T-helper 1 cell treated with Interleukin-12 subunit alpha and Interleukin-12 subunit beta and Interleukin-4 antibody, amounts not matched to agents 30 ng/mL and 1 ng/mL, for 36 hours (primary cell): ENCODE measurements at regions not wholly inside any gene's neighbourhood (a gene's known extent, or its start where the extent isn't known, plus 50 kb on each side); places are given as distances from the start of the nearest gene placed in this dataset.

Experiments
- intact Hi-C: fragments of 100-400 bp; cut with micrococcal nuclease; formaldehyde crosslinking; loops from one replicate; pipeline ENCODE4 v1.15.1; 2024

DNA sequence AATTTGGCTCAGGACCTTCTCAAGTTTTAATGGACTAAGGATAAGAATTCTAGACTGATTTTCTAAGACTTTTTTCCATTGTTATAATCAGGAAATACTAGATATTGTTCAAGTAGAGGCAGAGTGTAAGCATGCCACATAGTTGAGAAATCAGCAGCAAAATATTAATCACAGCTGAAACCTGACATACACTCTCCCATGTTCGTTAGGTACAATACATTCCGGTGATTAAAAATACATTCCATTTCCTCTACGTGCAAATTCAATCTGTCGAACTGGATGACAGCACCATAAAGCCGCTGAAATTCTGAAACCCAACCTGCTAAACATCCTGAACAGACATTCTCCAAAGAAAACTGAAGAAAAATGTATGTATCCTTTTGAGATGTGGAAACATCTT is 587.6 kb upstream of the DIPK2B start:
- intact Hi-C loops: no loop called here

GRCh38 chrX:45784590-45784989 is 583.9 kb upstream of the DIPK2B start:
- intact Hi-C loops: no loop called here

GRCh38 chrX:45783002-45783401 is 582.3 kb upstream of the DIPK2B start:
- intact Hi-C loops: no loop called here

GRCh38 chrX:45781901-45782553 is 581.4 kb upstream of the DIPK2B start:
- intact Hi-C loops: no loop called here

DNA sequence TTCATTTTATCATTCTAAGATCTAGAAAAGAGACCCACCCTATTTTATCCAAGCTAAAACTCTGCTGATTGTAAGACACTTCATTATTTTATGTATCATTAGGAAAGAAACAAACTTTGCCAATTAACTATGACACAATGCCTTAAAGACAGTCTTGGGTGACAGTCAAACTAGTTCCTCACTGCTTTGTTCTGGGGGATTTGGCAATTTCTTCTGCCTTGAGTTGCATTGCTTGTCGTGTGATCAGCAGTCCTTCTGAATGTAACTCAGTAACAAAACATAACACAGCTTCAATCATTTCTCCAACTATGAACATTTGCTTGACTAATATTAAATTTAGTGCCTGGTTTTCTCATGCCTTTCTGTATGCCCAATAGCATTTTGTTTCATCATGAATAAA is 577.9 kb upstream of the DIPK2B start:
- intact Hi-C loops: no loop called here

- intact Hi-C loops: no loop called here
Measured at GRCh38 chrX:45777366-45777765, 576.7 kb upstream of the DIPK2B start.

DNA sequence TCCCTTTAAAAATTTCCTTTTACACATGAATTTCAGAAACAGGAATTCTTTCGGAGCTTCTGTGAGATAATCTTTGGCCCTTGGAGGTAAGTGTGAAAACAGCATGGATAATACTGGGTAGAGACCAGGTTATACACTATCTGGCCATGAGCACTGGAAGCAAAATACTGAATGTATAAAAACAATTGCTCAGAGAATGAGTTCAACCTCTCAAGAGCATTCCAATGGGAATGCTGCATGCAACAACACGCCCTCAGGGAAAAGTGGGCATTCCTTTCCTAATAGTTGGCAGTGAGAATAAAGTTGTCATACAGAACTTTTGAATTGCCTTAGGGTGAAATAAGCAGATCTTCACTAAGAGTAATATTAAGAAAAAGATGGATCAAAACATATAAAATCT is 574.8 kb upstream of the DIPK2B start:
- intact Hi-C loops: no loop called here

- intact Hi-C loops: loop anchor here (5.0 kb wide), 1 partner anchor 698 kb away; no protein-coding TSS in a partner anchor
Measured at GRCh38 chrX:45774961-45775360, 574.3 kb upstream of the DIPK2B start.

- intact Hi-C loops: loop anchor here (5.0 kb wide), 1 partner anchor 696 kb away; no protein-coding TSS in a partner anchor
Measured at GRCh38 chrX:45773572-45773971, 572.9 kb upstream of the DIPK2B start.

GRCh38 chrX:45771560-45772340 is 571.1 kb upstream of the DIPK2B start:
- intact Hi-C loops: loop anchor here (1.0 to 5.0 kb wide), 5 partner anchors 19 to 694 kb away; no protein-coding TSS in a partner anchor

GRCh38 chrX:45771114-45771513 is 570.4 kb upstream of the DIPK2B start:
- intact Hi-C loops: loop anchor here (1.0 to 5.0 kb wide), 5 partner anchors 18 to 694 kb away; no protein-coding TSS in a partner anchor

GRCh38 chrX:45769761-45770582 is 569.3 kb upstream of the DIPK2B start:
- intact Hi-C loops: loop anchor here (2.0 to 5.0 kb wide), 4 partner anchors 17 to 898 kb away; partner anchors contain the start of gene KDM6A

DNA sequence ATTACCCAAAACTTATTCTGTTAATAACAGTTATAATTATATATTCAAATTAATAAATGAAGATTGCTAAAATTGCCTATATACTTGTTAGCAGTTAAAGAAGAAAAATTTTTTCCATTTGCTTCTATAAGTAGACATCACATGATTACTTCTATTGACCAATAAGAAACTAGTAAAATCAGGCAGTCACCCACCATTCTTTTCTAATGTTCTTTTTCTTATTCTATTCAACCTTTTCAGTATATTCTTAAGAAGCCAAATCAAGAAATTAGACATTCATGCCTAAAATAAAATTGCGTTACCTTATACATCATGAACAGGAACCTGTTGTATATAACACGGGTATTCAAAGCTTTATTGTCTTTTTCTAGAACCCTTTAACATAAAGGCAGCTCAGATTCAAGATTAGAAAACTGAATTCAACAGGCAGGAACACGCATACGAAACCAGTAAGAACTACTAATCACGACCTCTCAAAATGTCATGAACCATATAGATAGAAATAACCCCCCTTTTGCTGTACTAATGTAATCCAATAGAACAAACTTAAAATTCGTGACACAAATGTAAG is 568.1 kb upstream of the DIPK2B start:
- intact Hi-C loops: loop anchor here (5.0 kb wide), 1 partner anchor 896 kb away; the partner anchor contains the start of gene KDM6A

DNA sequence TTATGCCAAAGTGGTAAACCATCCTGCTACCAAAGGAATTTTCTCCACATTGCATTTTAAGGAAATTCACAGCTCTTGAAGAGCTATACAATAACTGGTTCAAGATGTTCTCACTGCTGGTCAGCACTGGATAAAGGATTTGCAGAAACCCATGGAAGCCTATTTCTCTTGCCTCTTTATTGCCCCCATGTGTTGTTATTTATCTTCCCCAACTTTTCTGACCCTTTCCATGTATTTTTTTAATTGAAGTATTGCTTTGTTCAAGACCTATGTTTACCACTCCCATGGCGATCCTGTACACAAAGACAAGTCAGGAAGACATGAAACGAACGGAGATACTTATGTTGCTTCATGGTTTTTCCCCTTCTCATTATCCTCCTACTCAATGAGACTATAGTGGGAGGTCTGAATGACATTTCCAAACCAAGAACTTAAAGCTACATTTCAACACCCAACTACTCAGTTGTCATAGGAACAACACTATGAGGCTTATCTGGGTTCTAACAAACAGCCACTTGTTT is 566.4 kb upstream of the DIPK2B start:
- intact Hi-C loops: loop anchor here (1.0 to 5.0 kb wide), 2 partner anchors 8 to 895 kb away; partner anchors contain the start of gene KDM6A

- intact Hi-C loops: loop anchor here (5.0 kb wide), 1 partner anchor 893 kb away; the partner anchor contains the start of gene KDM6A
Measured at GRCh38 chrX:45765767-45766166, 565.1 kb upstream of the DIPK2B start.

- intact Hi-C loops: loop anchor here (5.0 kb wide), 1 partner anchor 893 kb away; the partner anchor contains the start of gene KDM6A
Measured at GRCh38 chrX:45765281-45765680, 564.6 kb upstream of the DIPK2B start.

DNA sequence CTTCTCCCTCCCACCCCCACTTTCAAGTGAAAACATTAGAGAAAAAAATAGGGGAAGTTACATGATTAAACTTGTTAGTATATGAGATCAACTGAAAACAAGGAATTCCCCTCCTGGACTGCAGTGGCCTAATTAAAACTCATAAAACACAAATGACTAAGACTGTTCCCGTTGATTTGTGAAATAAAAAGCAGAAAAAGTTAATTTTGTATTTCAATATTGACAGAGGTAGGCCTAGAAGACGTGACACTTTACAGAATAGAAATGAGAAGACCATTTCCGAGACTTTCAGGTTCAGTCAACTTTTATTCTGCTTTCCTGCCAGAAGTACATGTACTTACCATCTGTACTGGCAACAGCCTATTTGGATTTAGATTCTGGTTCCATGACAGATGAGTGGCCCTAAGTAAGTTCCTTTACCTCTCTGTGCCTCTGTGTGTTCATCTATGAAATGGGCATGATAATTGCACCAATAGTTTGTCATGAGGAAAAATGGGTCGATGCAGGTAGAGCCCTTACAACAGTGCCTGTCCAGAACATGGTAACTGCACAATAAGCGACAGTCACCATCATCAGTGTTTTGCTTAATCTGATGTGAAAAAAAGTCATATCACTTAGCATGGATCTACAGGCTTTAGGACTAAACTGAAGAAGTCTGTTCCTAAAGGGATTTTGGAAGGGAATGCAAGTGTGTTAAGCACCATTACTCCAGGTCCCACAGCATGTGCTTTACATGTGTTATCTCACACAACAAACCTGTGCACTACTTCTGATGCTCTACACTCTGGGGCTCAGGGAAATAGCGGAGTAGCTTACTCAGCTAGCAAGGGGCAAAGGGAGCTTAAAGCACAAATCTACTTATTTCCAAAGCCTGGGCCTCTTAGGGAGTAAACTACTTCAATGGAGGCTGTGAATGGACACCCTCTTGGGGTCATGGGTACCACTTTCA is 562.3 kb upstream of the DIPK2B start:
- intact Hi-C loops: no loop called here

- intact Hi-C loops: no loop called here
Measured at GRCh38 chrX:45761920-45762319, 561.2 kb upstream of the DIPK2B start.

DNA sequence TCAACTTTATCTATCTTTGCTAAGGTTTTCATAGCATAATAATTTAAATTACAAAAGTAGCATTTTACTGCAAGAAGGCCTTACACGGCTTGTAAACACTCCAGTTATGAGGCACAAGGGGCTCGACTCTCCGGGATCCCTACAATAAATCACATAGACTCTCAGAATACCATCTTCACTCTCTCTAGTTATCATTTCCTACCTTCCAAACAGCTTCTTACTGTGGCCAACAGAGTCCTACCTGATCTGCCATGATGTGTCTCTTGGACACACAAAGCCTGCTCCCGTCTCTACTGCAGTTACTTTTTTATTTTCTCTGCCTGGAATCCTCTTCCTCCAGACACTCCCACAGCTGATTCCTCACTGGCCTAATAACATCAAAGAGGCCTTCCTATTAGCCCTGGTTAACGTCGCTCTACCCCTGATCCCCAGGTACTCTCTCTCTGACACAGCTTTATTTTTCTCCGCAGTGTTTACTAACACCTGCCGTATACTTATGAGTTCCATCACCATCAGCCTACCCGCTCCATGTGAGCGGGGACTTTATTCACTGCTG is 559.6 kb upstream of the DIPK2B start:
- intact Hi-C loops: no loop called here
